WERI-Rb-1 (cell line): ENCODE measurements at regions not wholly inside any gene's neighbourhood (a gene's known extent, or its start where the extent isn't known, plus 50 kb on each side); places are given as distances from the start of the nearest gene placed in this dataset.

Experiments
- DNase-seq: peaks from one replicate; pipeline ENCODE4 v3.0.0-alpha.2; 2020
- H3K27ac ChIP-seq: fragments of 250-450 bp; sonication (Bioruptor Pico); 2 replicates; pipeline ENCODE4 v1.5.1; 2020; ENCODE audit warnings: mild to moderate bottlenecking, moderate library complexity
- H3K27me3 ChIP-seq: fragments of 250-450 bp; sonication (Bioruptor Pico); 2 replicates; pipeline ENCODE4 v1.5.1; 2021; ENCODE audit warnings: mild to moderate bottlenecking, low read depth, moderate library complexity; ENCODE audit not compliant: insufficient read depth, severe bottlenecking
- H3K36me3 ChIP-seq: fragments of 250-450 bp; sonication (Bioruptor Pico); 2 replicates; pipeline ENCODE4 v1.5.1; 2020; ENCODE audit warnings: mild to moderate bottlenecking, moderate library complexity
- H3K4me3 ChIP-seq: 2 replicates; pipeline ENCODE4 v1.5.1; 2011; ENCODE audit warnings: low read depth, mild to moderate bottlenecking, control low read depth, low read length
- H3K9me3 ChIP-seq: fragments of 250-450 bp; sonication (Bioruptor Pico); 2 replicates; pipeline ENCODE4 v1.5.1; 2021; ENCODE audit warnings: mild to moderate bottlenecking, moderate library complexity; ENCODE audit not compliant: severe bottlenecking
- TF ChIP-seq, protein P1 (sequence below): IDR thresholded peaks from 2 replicates; pipeline ENCODE4 v1.5.1; 2011; ENCODE audit warnings: low read depth, mild to moderate bottlenecking, control low read depth, inconsistent platforms, low read length

DNA sequence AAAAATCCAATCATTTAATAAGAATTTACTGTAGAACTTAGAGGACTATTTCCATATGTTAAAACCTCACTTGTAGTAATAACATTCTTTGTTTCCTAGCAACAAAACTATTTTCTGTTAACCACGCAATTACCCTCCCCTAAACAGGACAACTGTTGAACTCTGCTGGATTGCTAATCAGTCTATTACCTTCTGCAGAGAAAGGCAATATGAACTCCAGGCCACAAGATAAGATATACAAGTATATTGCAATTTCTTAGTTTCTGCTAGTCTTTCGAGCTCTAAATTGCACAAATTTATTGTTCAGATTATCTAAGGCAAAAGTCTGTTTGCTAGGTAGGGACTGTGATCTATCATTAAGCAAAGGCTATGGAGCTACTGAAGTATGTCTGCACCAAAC lies 920.1 kb upstream of the LRRN3 start:
- no peak for DNase-seq
- H3K27me3 ChIP-seq: no peaks in the 10 kb centered on the region
- H3K36me3 ChIP-seq: no peaks in the 10 kb centered on the region
- no peak overlapping the region for H3K27ac ChIP-seq
- no peaks in the 10 kb centered on the region for H3K9me3 ChIP-seq
- no peak overlapping the region for H3K4me3 ChIP-seq
- TF ChIP-seq, protein P1, sequence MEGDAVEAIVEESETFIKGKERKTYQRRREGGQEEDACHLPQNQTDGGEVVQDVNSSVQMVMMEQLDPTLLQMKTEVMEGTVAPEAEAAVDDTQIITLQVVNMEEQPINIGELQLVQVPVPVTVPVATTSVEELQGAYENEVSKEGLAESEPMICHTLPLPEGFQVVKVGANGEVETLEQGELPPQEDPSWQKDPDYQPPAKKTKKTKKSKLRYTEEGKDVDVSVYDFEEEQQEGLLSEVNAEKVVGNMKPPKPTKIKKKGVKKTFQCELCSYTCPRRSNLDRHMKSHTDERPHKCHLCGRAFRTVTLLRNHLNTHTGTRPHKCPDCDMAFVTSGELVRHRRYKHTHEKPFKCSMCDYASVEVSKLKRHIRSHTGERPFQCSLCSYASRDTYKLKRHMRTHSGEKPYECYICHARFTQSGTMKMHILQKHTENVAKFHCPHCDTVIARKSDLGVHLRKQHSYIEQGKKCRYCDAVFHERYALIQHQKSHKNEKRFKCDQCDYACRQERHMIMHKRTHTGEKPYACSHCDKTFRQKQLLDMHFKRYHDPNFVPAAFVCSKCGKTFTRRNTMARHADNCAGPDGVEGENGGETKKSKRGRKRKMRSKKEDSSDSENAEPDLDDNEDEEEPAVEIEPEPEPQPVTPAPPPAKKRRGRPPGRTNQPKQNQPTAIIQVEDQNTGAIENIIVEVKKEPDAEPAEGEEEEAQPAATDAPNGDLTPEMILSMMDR: no peak

DNA sequence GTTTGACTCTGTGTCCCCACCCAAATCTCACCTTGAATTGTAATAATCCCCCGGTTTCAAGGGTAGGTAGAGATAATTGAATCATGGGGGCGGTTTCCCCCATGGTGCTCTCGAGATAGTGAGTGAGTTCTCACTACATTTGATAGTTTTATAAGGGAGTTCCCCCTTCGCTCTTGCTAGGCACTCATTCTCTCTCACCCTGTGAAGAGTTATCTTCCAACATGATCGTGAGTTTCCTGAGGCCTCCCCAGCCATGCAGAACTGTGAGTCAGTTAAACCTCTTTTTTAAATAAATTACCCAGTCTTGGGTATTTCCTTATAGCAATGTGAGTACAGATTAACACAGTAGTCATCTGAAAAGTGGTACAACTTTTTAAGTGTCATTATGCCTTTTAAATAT lies 913.5 kb upstream of the LRRN3 start:
- no peak for DNase-seq

DNA sequence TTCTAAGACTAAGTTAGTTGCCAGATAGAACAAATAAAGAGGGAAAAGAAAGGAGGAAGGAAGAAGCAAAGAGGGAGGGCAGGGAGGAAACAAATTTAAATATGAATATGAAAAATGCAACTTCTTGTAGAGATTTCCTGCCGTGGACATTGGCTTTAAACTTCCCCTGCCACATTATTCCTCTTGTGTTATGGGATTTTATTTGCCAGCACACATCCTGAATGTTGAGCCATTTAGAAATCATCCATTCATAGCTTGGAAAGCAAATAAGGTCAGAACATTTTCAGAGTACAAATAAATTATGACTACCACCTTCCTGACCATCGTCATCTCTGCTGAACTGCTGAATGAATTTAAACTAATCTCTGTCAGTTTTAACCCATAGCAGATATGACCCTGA lies 911.9 kb upstream of the LRRN3 start:
- TF ChIP-seq, protein P1: no peak
- no peaks in the 10 kb centered on the region for H3K36me3 ChIP-seq
- H3K4me3 ChIP-seq: no peak overlapping the region
- no peaks in the 10 kb centered on the region for H3K9me3 ChIP-seq
- no peak for DNase-seq
- H3K27me3 ChIP-seq: no peaks in the 10 kb centered on the region
- no peak overlapping the region for H3K27ac ChIP-seq

More for the DNA sequence above, 913.5 kb upstream of the LRRN3 start:
- TF ChIP-seq, protein P1: no peak
- H3K27ac ChIP-seq: no peak overlapping the region
- H3K36me3 ChIP-seq: no peaks in the 10 kb centered on the region
- no peak overlapping the region for H3K4me3 ChIP-seq
- H3K27me3 ChIP-seq: no peaks in the 10 kb centered on the region
- H3K9me3 ChIP-seq: no peaks in the 10 kb centered on the region

DNA sequence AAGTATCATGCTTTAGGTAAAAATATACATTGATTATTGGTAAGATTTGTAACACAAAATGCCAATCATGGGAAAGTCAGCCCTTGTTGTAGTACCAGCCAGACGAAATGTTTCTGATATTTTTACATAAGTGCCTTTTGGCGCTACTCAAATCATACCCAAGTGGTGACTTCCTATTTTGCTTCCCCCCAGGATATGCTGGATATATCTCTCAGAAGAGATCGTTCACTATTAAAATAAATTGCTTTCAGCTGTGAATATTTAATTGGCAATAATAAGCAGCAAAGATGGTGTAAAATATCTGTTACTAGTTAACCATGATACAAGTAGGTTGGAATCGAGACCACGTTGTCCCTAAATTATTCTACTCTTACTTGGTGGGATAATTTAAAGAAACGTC lies 909.2 kb upstream of the LRRN3 start:
- Histone ChIP-seq H3K36me3 (no peaks in the 10 kb centered on the region), H3K27ac (no peak overlapping the region), H3K9me3 (no peaks in the 10 kb centered on the region), H3K4me3 (no peak overlapping the region), H3K27me3 (no peaks in the 10 kb centered on the region)
- TF ChIP-seq, protein P1: no peak
- no peak for DNase-seq

DNA sequence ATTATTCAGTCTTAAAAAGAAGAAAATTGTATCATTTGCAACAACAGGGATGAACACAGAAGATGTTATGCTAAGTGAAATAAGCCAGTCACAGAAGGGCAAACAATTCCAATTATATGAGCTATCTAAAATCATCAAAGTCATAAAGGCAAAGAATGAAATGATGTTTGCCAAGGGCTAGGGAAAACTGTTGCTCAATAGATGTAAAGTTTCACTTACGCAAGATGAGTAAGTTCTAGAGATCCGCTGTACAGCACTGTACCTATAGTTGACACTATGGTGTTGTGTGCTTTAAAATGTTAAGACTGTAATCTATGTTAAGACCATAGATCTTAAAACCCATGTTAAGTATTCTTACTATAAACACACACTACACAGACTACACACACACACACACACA lies 904.6 kb upstream of the LRRN3 start:
- no peak overlapping the region for H3K27ac ChIP-seq
- DNase-seq: no peak
- H3K9me3 ChIP-seq: no peaks in the 10 kb centered on the region
- TF ChIP-seq, protein P1: no peak
- H3K4me3 ChIP-seq: no peak overlapping the region
- H3K36me3 ChIP-seq: no peaks in the 10 kb centered on the region
- H3K27me3 ChIP-seq: no peaks in the 10 kb centered on the region

DNA sequence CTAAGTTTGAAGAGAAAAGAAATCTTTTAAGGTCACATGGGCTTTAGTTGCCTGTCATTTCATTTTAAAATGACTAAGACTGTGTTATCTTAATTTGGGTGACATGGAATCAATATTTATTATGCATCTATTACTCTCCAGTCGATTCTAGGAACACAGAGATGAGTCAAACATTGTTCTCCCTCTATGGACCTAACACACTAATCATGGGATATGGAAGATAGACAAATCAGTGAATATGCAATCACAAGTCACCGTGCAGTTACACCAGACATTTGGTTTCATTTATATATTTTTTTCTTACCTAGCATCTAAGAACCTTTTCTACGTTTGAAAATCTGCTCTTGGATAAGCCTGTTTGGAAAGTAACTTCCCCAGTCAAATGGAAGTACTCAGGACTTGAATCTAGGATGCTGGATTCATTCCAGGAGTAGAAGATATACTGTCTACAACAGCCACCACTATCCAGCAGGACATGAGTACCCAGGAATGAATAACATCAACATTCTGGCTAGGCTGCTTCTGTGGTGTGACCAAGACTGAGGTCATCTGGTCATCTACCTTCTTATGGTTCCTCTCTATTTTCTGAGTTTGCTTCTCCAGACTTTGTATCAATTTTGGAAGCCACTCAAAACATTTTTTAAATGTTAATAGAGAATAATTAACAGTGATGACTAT lies 902.9 kb upstream of the LRRN3 start:
- Histone ChIP-seq H3K27me3 (no peaks in the 10 kb centered on the region), H3K27ac (no peak overlapping the region), H3K4me3 (no peak overlapping the region), H3K36me3 (no peaks in the 10 kb centered on the region), H3K9me3 (no peaks in the 10 kb centered on the region)
- DNase-seq: no peak
- TF ChIP-seq, protein P1: no peak
